GM23338 (cell line): ENCODE measurements at regions not wholly inside any gene's neighbourhood (a gene's known extent, or its start where the extent isn't known, plus 50 kb on each side); places are given as distances from the start of the nearest gene placed in this dataset.

Source experiments
- ATAC-seq: fragments of 200-7000 bp; cut with Tn5 transposase; 3 replicates; pipeline ENCODE4 v1.9.1; 2020
- DNase-seq: peaks from one replicate; pipeline ENCODE4 v3.0.0-alpha.2; 2015; ENCODE audit warnings: low spot score
- H2AFZ ChIP-seq: fragments of 200-600 bp; sonication (generic); 2 replicates; pipeline ENCODE4 v1.8.0; 2016; ENCODE audit warnings: antibody characterized with exemption, mild to moderate bottlenecking, moderate library complexity
- H3F3A ChIP-seq: fragments of 200-600 bp; sonication (generic); replicated peaks from 2 replicates; pipeline ENCODE4 v1.8.0; 2017; ENCODE audit warnings: antibody characterized with exemption, mixed run types, low read depth
- H3K27ac ChIP-seq: fragments of 200-600 bp; sonication (generic); 2 replicates; pipeline ENCODE4 v1.6.1; 2016; ENCODE audit warnings: low read depth
- H3K27me3 ChIP-seq: fragments of 200-600 bp; sonication (generic); 2 replicates; pipeline ENCODE4 v1.8.0; 2016; ENCODE audit warnings: mild to moderate bottlenecking, mixed run types, moderate library complexity; ENCODE audit not compliant: insufficient read depth
- H3K36me3 ChIP-seq: fragments of 200-600 bp; sonication (generic); 2 replicates; pipeline ENCODE4 v1.8.0; 2016; ENCODE audit warnings: mild to moderate bottlenecking; ENCODE audit not compliant: insufficient read depth
- H3K4me1 ChIP-seq: fragments of 200-600 bp; sonication (generic); 2 replicates; pipeline ENCODE4 v1.8.0; 2016; ENCODE audit warnings: mild to moderate bottlenecking, moderate library complexity; ENCODE audit not compliant: insufficient read depth
- H3K4me2 ChIP-seq: fragments of 200-600 bp; sonication (generic); 2 replicates; pipeline ENCODE4 v1.7.1; 2017; ENCODE audit warnings: mixed run types
- H3K4me3 ChIP-seq: fragments of 200-600 bp; sonication (generic); 2 replicates; pipeline ENCODE4 v1.6.1; 2016; ENCODE audit warnings: mixed run types
- H3K79me2 ChIP-seq: fragments of 200-600 bp; sonication (generic); replicated peaks from 2 replicates; pipeline ENCODE4 v1.8.0; 2017; ENCODE audit warnings: mild to moderate bottlenecking; ENCODE audit not compliant: insufficient read depth
- H3K9me2 ChIP-seq: fragments of 200-600 bp; sonication (generic); 2 replicates; pipeline ENCODE4 v1.8.0; 2017; ENCODE audit not compliant: insufficient read depth
- H4K20me1 ChIP-seq: fragments of 200-600 bp; sonication (generic); replicated peaks from 2 replicates; pipeline ENCODE4 v1.8.0; 2017; ENCODE audit warnings: mild to moderate bottlenecking; ENCODE audit not compliant: insufficient read depth
- H3K27ac Mint-ChIP-seq: 2 replicates; pipeline ENCODE4 v1.8.0; 2020; ENCODE audit warnings: inconsistent platforms, mild to moderate bottlenecking, moderate library complexity, mixed read lengths
- H3K27me3 Mint-ChIP-seq: 3 replicates; pipeline ENCODE4 v1.8.0; 2022; ENCODE audit warnings: low read depth, mild to moderate bottlenecking, moderate library complexity, mixed read lengths, inconsistent platforms; ENCODE audit not compliant: insufficient read depth, poor library complexity
- H3K36me3 Mint-ChIP-seq: 3 replicates; pipeline ENCODE4 v1.8.0; 2021; ENCODE audit warnings: low read depth, mild to moderate bottlenecking, inconsistent platforms, moderate library complexity, mixed read lengths
- H3K4me1 Mint-ChIP-seq: 3 replicates; pipeline ENCODE4 v1.8.0; 2020; ENCODE audit warnings: mild to moderate bottlenecking, inconsistent platforms, mixed read lengths
- H3K4me3 Mint-ChIP-seq: 3 replicates; pipeline ENCODE4 v1.8.0; 2021; ENCODE audit warnings: moderate library complexity, mild to moderate bottlenecking, inconsistent platforms, mixed read lengths
- H3K9me3 Mint-ChIP-seq: 3 replicates; pipeline ENCODE4 v1.8.0; 2020; ENCODE audit warnings: moderate library complexity, mild to moderate bottlenecking, inconsistent platforms, mixed read lengths
- CREB1 ChIP-seq: fragments of 250-450 bp; sonication (Bioruptor Pico); IDR thresholded peaks from 2 replicates; pipeline ENCODE4 v1.5.0; 2020; ENCODE audit warnings: low read depth, mild to moderate bottlenecking, moderate library complexity
- EZH2 ChIP-seq: fragments of 200-600 bp; sonication (generic); IDR thresholded peaks from one replicate; pipeline ENCODE4 v1.8.0; 2017; ENCODE audit warnings: antibody characterized with exemption, mild to moderate bottlenecking, low read depth; ENCODE audit not compliant: unreplicated experiment
- EZH2phosphoT487 ChIP-seq: fragments of 200-600 bp; sonication (generic); IDR thresholded peaks from one replicate; pipeline ENCODE4 v1.8.1; 2018; ENCODE audit warnings: antibody characterized with exemption; ENCODE audit not compliant: unreplicated experiment
- JUNB ChIP-seq: IDR thresholded peaks from one replicate; pipeline ENCODE4 v1.6.1; 2016; ENCODE audit warnings: antibody characterized with exemption; ENCODE audit not compliant: unreplicated experiment
- NANOG ChIP-seq: IDR thresholded peaks from 2 replicates; pipeline ENCODE4 v1.6.1; 2016; ENCODE audit warnings: antibody characterized with exemption, borderline replicate concordance
- POLR2AphosphoS5 ChIP-seq: IDR thresholded peaks from 2 replicates; pipeline ENCODE4 v1.6.1; 2016; ENCODE audit warnings: antibody characterized with exemption, low read depth
- ZNF331 ChIP-seq: fragments of 250-450 bp; sonication (Bioruptor Pico); IDR thresholded peaks from 2 replicates; pipeline ENCODE4 v1.5.0; 2020; ENCODE audit warnings: low read depth, mild to moderate bottlenecking, moderate library complexity
- TF ChIP-seq, protein P1 (sequence below): IDR thresholded peaks from one replicate; pipeline ENCODE4 v1.6.1; 2018; ENCODE audit warnings: antibody characterized with exemption; ENCODE audit not compliant: unreplicated experiment
- TF ChIP-seq, protein P2 (sequence below), 2 experiments: fragments of 200-600 bp in 1 of 2; sonication (generic) in 1 of 2; conservative IDR thresholded peaks; 2 replicates each; pipeline versions ENCODE4 v1.5.1 to v1.6.1; 2016 to 2017; ENCODE audit warnings: antibody characterized with exemption in 2 of 2, low read depth in 2 of 2, mild to moderate bottlenecking in 2 of 2, moderate library complexity in 1 of 2
- TF ChIP-seq, protein P3 (sequence below): IDR thresholded peaks from 2 replicates; pipeline ENCODE4 v1.6.1; 2016; ENCODE audit warnings: antibody characterized with exemption

DNA sequence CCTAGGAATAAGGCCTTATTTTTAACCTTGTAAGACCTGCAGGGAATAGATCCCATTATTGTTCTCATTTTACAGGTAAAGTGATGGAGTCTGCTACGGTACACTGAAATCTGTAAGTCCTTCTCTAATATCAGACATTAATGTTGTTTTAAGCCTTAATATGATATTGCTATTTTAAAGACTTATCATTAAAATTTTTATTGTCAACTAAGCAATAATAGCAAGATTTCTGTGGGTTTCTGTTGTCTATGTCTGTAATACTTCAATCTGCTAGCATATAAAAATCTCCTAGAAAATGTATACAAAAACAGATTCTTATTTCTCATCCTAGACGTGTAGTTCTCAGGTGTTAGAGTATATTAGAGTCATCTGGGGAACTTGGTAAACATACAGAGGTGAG is 317.5 kb upstream of the TENM4 start:
- DNase-seq (no peak), ATAC-seq (no peak)
- H3K4me3 Mint-ChIP-seq: no peak overlapping the region
- Histone ChIP-seq H2AFZ (no peak overlapping the region), H3K4me2 (no peak overlapping the region), H3K36me3 (no peaks in the 10 kb centered on the region), H4K20me1 (no peaks in the 10 kb centered on the region), H3K9me2 (no peaks in the 10 kb centered on the region), H3K4me1 (no peaks in the 10 kb centered on the region), H3K27ac (no peak overlapping the region), H3F3A (no peaks in the 10 kb centered on the region), H3K4me3 (no peak overlapping the region), H3K27me3 (no peaks in the 10 kb centered on the region), H3K79me2 (no peaks in the 10 kb centered on the region)
- no peaks in the 10 kb centered on the region for H3K9me3 Mint-ChIP-seq
- H3K27me3 Mint-ChIP-seq: no peaks in the 10 kb centered on the region
- TF ChIP-seq, protein P1, sequence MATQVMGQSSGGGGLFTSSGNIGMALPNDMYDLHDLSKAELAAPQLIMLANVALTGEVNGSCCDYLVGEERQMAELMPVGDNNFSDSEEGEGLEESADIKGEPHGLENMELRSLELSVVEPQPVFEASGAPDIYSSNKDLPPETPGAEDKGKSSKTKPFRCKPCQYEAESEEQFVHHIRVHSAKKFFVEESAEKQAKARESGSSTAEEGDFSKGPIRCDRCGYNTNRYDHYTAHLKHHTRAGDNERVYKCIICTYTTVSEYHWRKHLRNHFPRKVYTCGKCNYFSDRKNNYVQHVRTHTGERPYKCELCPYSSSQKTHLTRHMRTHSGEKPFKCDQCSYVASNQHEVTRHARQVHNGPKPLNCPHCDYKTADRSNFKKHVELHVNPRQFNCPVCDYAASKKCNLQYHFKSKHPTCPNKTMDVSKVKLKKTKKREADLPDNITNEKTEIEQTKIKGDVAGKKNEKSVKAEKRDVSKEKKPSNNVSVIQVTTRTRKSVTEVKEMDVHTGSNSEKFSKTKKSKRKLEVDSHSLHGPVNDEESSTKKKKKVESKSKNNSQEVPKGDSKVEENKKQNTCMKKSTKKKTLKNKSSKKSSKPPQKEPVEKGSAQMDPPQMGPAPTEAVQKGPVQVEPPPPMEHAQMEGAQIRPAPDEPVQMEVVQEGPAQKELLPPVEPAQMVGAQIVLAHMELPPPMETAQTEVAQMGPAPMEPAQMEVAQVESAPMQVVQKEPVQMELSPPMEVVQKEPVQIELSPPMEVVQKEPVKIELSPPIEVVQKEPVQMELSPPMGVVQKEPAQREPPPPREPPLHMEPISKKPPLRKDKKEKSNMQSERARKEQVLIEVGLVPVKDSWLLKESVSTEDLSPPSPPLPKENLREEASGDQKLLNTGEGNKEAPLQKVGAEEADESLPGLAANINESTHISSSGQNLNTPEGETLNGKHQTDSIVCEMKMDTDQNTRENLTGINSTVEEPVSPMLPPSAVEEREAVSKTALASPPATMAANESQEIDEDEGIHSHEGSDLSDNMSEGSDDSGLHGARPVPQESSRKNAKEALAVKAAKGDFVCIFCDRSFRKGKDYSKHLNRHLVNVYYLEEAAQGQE: no peak
- TF ChIP-seq EZH2: no peak
- TF ChIP-seq CREB1 (CRISPR knock-in tag): no peak
- TF ChIP-seq NANOG: no peak
- TF ChIP-seq, protein P2, sequence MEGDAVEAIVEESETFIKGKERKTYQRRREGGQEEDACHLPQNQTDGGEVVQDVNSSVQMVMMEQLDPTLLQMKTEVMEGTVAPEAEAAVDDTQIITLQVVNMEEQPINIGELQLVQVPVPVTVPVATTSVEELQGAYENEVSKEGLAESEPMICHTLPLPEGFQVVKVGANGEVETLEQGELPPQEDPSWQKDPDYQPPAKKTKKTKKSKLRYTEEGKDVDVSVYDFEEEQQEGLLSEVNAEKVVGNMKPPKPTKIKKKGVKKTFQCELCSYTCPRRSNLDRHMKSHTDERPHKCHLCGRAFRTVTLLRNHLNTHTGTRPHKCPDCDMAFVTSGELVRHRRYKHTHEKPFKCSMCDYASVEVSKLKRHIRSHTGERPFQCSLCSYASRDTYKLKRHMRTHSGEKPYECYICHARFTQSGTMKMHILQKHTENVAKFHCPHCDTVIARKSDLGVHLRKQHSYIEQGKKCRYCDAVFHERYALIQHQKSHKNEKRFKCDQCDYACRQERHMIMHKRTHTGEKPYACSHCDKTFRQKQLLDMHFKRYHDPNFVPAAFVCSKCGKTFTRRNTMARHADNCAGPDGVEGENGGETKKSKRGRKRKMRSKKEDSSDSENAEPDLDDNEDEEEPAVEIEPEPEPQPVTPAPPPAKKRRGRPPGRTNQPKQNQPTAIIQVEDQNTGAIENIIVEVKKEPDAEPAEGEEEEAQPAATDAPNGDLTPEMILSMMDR (conservative IDR thresholded peaks at IDR 0.05; ENCODE audit: low read depth in 2 of 2): no peak
- no peaks in the 10 kb centered on the region for H3K36me3 Mint-ChIP-seq
- no peaks in the 10 kb centered on the region for H3K4me1 Mint-ChIP-seq
- no peak overlapping the region for H3K27ac Mint-ChIP-seq

DNA sequence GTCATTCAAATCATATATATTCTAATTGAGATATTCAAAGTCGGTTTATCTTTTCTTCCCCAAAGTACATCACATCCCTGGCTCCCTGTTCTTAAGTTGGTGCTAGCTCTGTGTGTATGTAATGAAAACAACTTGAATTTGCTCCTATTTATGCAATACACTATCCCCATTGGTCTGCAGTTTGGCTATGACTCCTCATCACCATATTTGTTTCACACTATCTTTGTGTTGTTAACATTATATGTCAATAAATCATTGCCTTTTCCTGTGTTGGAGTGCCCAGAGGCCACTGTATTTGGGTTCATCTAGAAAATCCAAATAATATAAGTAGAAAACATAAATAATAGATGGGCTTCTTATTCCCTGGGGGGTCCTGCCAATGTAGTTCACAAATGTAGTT is 306.6 kb upstream of the TENM4 start:
- no peaks in the 10 kb centered on the region for H3K36me3 Mint-ChIP-seq
- H4K20me1 ChIP-seq: no peaks in the 10 kb centered on the region
- no peaks in the 10 kb centered on the region for H3K4me1 Mint-ChIP-seq
- H3K4me1 ChIP-seq: no peaks in the 10 kb centered on the region
- DNase-seq (no peak), ATAC-seq (no peak)
- no peaks in the 10 kb centered on the region for H3K9me3 Mint-ChIP-seq
- no peak overlapping the region for H3K4me3 Mint-ChIP-seq
- no peak overlapping the region for H3K4me3 ChIP-seq
- no peak overlapping the region for H3K4me2 ChIP-seq
- no peak overlapping the region for H3K27ac ChIP-seq
- H3K9me2 ChIP-seq: no peaks in the 10 kb centered on the region
- H3K36me3 ChIP-seq: no peaks in the 10 kb centered on the region
- no peak overlapping the region for H2AFZ ChIP-seq
- no peaks in the 10 kb centered on the region for H3K27me3 ChIP-seq
- no peaks in the 10 kb centered on the region for H3F3A ChIP-seq
- no peaks in the 10 kb centered on the region for H3K79me2 ChIP-seq
- H3K27me3 Mint-ChIP-seq: no peaks in the 10 kb centered on the region
- H3K27ac Mint-ChIP-seq: no peak overlapping the region
- TF ChIP-seq CREB1 (CRISPR knock-in tag) (no peak), EZH2phosphoT487 (no peak), POLR2AphosphoS5 (no peak), JUNB (no peak), ZNF331 (no peak), EZH2 (no peak)
- TF ChIP-seq, protein P2 (conservative IDR thresholded peaks at IDR 0.05; ENCODE audit: low read depth in 2 of 2): no peak
- TF ChIP-seq, protein P3, sequence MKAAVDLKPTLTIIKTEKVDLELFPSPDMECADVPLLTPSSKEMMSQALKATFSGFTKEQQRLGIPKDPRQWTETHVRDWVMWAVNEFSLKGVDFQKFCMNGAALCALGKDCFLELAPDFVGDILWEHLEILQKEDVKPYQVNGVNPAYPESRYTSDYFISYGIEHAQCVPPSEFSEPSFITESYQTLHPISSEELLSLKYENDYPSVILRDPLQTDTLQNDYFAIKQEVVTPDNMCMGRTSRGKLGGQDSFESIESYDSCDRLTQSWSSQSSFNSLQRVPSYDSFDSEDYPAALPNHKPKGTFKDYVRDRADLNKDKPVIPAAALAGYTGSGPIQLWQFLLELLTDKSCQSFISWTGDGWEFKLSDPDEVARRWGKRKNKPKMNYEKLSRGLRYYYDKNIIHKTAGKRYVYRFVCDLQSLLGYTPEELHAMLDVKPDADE: no peak
